NCI-H2196 treated with DMSO at 0.1 percent for 48 hours (cell line): ENCODE measurements at regions not wholly inside any gene's neighbourhood (a gene's known extent, or its start where the extent isn't known, plus 50 kb on each side); places are given as distances from the start of the nearest gene placed in this dataset.

ENCODE experiments used
- DNase-seq: peaks from one replicate; lab custom pipeline; 2025; ENCODE audit not compliant: unreplicated experiment; lab: John Stamatoyannopoulos, UW

- DNase-seq, result no peak
These were observed 467.3 kb downstream of the C6orf118 start for GRCh38 chr6:164842085-164842484.

- no peak for DNase-seq
These were observed 471.3 kb downstream of the C6orf118 start for GRCh38 chr6:164838068-164838615.

- no peak for DNase-seq
These were observed 472.9 kb downstream of the C6orf118 start for GRCh38 chr6:164836486-164836885.

GRCh38 chr6:164832410-164832809, 477.0 kb downstream of the C6orf118 start:
- DNase-seq, result no peak

GRCh38 chr6:164827537-164827936, 481.9 kb downstream of the C6orf118 start:
- no peak for DNase-seq

DNA sequence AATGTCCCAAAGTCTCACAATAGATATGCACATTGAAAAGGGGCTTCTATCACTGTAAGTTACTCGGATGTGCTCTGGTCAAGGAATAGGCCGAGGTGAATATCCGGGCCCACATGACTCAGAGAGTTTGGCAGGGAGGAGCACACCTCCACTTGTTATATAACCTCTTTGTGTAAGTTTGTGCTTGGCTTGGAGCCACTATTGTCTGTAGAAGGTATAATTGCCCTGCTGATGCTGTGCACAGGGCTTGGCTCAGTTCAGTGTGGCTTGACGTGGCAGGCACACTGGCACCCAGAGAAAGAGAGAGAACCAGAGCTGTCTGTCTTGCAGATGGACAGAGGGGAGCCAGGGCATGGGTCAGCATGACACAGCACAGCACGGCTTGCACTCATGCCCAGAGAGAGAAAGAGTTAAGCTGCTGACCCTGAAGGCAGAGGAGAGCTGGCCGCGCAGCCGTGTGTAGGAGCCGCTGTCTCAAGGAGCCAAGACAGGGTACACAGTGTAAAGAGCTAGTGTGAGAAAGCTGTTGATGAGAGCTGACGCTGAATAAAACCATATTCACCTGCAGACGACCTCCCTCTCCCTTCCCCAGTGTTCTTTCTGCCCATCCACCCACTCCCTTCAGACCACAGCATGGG, 482.5 kb downstream of the C6orf118 start:
- no peak for DNase-seq

GRCh38 chr6:164825386-164825785, 484.0 kb downstream of the C6orf118 start:
- DNase-seq, result no peak

DNA sequence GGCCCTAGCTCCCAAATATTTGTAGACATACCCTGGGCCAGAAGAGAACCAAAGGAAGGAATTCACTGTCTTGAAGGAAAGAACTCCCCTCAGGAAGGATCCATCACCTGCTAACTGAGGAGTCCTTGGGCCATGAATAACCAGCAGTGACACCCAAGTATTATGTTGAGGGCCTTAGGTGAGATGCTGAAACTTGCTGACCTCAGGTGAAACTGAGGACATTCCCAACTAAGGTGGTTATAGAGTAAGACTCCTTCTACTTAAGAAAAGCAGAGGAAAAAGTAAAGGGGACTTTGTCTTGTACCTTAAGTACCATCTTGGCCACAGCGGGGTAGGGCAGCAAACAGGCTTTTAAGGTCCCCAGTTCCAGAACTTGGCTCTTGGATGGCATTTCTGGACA, 491.7 kb downstream of the C6orf118 start:
- no peak for DNase-seq

GRCh38 chr6:164812706-164813105, 496.7 kb downstream of the C6orf118 start:
- DNase-seq, result no peak

DNA sequence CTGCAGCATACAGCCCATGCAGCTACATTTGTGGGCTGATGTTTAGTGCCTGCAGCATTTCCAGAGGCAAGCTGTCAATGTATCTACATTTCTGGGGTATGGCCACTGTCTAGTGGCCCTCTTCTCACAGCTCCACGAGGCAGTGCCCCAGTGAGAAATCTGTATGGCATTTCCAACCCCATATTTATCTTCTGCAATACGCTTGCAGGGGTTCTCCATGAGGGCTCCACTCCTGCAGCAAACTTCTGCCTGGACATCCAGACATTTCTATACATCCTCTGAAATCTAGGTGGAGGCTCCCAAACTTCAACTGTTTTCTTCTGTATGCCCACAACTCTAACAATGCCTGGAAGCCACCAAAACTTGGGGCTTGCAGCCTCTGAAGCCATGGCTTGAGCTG, 502.3 kb downstream of the C6orf118 start:
- DNase-seq, result no peak

- no peak for DNase-seq
These were observed 514.2 kb downstream of the C6orf118 start for GRCh38 chr6:164795056-164795815.

DNA sequence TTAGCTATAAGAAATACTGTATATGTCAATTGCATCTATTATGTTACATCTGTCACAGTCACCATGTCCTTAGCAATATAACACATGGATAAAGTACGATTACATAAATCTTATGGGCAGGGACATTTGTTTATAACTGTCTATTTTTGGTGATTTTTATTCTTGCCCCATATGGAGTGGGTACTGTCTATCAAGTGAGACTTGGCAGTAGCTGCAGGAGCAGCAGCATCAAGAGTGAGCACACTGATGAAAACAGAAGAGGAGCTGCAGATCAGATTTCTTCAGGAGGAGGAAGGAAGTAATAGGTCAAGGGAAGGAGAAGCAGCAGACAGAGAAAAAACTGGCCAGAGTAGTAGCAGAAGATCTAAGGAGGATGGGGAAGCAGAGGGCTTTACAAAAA, 516.7 kb downstream of the C6orf118 start:
- DNase-seq, result no peak

GRCh38 chr6:164791498-164791897, 517.9 kb downstream of the C6orf118 start:
- DNase-seq, result no peak

- no peak for DNase-seq
These were observed 545.6 kb downstream of the C6orf118 start for GRCh38 chr6:164763788-164764187.

GRCh38 chr6:164757451-164757850, 552.0 kb downstream of the C6orf118 start:
- no peak for DNase-seq

DNA sequence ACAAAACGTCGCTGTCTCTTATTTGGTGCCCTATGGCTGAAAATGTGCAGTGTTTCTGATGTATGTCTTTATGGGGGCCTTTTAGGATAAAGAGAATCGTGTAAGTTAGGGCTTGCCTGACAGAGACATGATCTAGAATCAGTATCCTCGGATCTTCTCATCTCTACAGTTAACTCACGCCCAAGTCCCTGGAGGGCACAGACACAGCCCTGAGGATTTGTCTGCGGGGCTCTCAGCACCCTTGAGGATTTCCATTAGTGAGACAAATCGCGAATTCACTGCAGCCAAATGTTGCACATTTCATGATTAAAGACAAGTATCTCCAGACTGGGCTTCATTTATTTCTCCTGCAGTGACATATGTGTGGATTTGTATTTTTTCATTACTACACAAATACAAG, 552.7 kb downstream of the C6orf118 start:
- DNase-seq, result no peak

DNA sequence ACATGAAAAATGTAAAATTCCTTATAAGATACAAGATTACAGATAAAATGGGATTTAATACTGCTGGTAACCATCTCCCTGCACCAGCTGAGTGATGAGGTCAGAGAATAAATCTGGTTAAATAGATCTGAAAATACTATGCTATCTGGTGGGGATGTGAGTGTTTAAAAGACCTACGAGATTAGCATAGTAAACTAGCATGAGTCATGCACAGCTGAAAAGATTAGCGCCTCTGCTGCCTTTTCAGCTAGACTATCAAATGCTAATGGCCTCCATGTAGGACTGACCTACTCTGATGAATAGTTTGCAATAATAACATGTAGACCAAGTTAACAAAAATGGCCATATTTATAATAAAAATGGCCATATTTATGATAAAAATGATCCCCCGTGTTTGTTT, 553.3 kb downstream of the C6orf118 start:
- DNase-seq, result no peak

DNA sequence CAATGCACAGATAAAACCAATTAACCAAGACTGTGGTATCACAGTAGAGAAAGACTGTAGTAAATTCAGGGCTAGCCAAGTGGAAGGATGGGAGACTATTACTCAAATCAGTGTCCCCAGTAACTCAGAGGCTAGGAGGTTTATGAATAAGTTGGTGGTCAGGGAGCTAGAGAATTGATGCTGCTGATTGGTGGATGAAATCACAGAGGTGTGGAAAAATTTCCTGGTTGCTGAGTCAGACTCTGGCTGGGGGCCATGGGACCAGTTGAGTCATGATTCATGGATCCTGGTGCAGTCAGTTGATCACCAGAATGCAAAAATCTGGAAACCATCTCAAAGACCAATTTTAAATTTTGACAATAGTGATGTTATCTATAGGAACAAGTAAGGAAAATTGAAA, 555.9 kb downstream of the C6orf118 start:
- no peak for DNase-seq

- DNase-seq, result no peak
These were observed 558.0 kb downstream of the C6orf118 start for GRCh38 chr6:164751395-164751794.

DNA sequence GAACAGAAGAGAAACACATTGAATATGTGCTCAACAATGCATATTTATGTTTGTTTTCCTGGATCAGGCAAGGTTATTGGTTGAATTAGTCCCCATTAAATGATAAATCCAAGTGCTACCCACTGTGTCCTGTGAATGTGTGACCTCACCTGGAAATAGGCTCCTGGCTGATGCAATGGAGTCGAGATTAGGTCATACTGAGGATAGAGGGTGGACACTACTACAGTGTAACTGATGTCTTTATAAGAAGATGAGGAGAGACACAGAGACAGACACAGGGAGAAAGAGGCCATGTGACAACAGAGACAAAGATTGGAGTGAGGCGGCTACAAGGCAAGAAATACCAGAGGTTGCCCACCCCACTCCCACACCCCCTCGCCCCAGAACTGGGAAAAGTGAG, 559.3 kb downstream of the C6orf118 start:
- no peak for DNase-seq

GRCh38 chr6:164749221-164750064, 560.0 kb downstream of the C6orf118 start:
- DNase-seq, result peak; percentile 7

DNA sequence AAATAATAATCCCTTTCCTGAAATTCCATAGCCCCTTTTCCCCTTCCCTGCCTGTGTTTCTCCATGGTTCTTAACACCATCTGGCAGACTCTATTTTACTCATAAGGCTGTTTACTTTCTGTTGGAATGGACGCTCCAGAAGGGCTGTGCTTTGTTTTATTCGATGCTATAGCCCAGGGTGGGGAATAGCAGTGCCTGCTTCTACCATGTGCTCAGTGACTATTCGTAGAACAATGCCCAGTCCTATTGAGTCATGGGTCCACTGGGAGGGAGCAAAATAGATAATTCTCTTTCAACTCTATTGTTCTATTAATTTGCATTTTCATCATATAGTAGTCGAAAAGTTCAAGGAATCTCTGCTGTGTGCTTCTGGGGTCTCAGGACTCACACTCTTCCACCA, 565.1 kb downstream of the C6orf118 start:
- no peak for DNase-seq
